K562 (cell line): ENCODE measurements at regions not wholly inside any gene's neighbourhood (a gene's known extent, or its start where the extent isn't known, plus 50 kb on each side); places are given as distances from the start of the nearest gene placed in this dataset.

ENCODE experiments used
- ATAC-seq: fragments of 200-7000 bp; cut with Tn5 transposase; 3 replicates; pipeline ENCODE4 v1.9.1; 2020; ENCODE audit warnings: moderate library complexity
- BruUV-seq: library from RNA; stranded (reverse); fragments of 400-500 nt; replicated peaks from 2 replicates; lab custom pipeline; 2021; lab: Mats Ljungman, UMichigan
- CTCF ChIA-PET: fragments of 300-600 bp; formaldehyde crosslinking; extraction: SDS; loops from one replicate; lab custom pipeline; 2021; ENCODE audit warnings: low intra/inter-chr PET ratio; lab: Yijun Ruan, JAX
- POLR2A ChIA-PET: fragments of 300-600, 350-650 bp; sonication (Branson Sonifier 250); formaldehyde crosslinking; extraction: SDS; loops from one replicate; lab custom pipeline; 2021; ENCODE audit warnings: antibody characterized with exemption, inconsistent platforms; lab: Yijun Ruan, JAX
- DNase-seq, 4 experiments: peaks; one replicate each; pipeline versions ENCODE4 v3.0.0 to v3.0.0-alpha.2; 2011 to 2018; ENCODE audit warnings: low spot score in 3 of 4, mixed read lengths in 3 of 4; ENCODE audit errors: extremely low read depth in 1 of 4
- FAIRE-seq: peaks from 2 replicates; lab custom pipeline; 2011; peaks lifted over from hg19 to GRCh38; lab: Jason Lieb, UNC
- H2AFZ ChIP-seq: 2 replicates; pipeline ENCODE4 v1.6.0; 2011; ENCODE audit warnings: low read depth, low read length, control low read depth, inconsistent platforms
- H3K27ac ChIP-seq: fragments of 200-600 bp; 3 replicates; pipeline ENCODE4 v1.8.0; 2011; ENCODE audit warnings: low read depth, mild to moderate bottlenecking, control low read depth, inconsistent platforms, low read length, moderate library complexity, mixed read lengths; ENCODE audit errors: extremely low read depth
- H3K27me3 ChIP-seq, 2 experiments: fragments of 300-600 bp in 1 of 2; 2 replicates in 1 of 2; 3 replicates in 1 of 2; pipeline versions ENCODE4 v1.6.0 to v1.8.0; 2011; ENCODE audit warnings: inconsistent platforms in 2 of 2, low read length in 2 of 2, mild to moderate bottlenecking in 1 of 2, mixed read lengths in 1 of 2, moderate library complexity in 1 of 2; ENCODE audit not compliant: control insufficient read depth in 2 of 2, insufficient read depth in 2 of 2
- H3K36me3 ChIP-seq: fragments of 300-600 bp; 3 replicates; pipeline ENCODE4 v1.8.0; 2011; ENCODE audit warnings: mild to moderate bottlenecking, low read length, inconsistent platforms; ENCODE audit not compliant: control insufficient read depth, insufficient read depth
- H3K4me1 ChIP-seq, 2 experiments: fragments of 200-600 bp in 1 of 2; replicated peaks in 1 of 2; 2 replicates in 1 of 2; 3 replicates in 1 of 2; pipeline versions ENCODE4 v1.5.1 to v1.8.0; 2011; ENCODE audit warnings: inconsistent platforms in 2 of 2, low read length in 2 of 2, mild to moderate bottlenecking in 1 of 2, mixed read lengths in 1 of 2, moderate library complexity in 1 of 2; ENCODE audit not compliant: control insufficient read depth in 2 of 2, insufficient read depth in 2 of 2
- H3K4me2 ChIP-seq: 2 replicates; pipeline ENCODE4 v1.6.1; 2011; ENCODE audit warnings: low read length, control low read depth, inconsistent platforms, mixed read lengths; ENCODE audit not compliant: insufficient read depth
- H3K4me3 ChIP-seq: fragments of 200-600 bp; sonication (generic), shearing (Covaris generic); 2 replicates; pipeline ENCODE4 v1.5.1; 2016; ENCODE audit warnings: control low read depth, inconsistent platforms
- H3K79me2 ChIP-seq: fragments of 200-600 bp; 3 replicates; pipeline ENCODE4 v1.8.0; 2011; ENCODE audit warnings: low read length, inconsistent platforms; ENCODE audit not compliant: control insufficient read depth, insufficient read depth
- H3K9ac ChIP-seq, 2 experiments: 2 replicates each; pipeline versions ENCODE4 v1.6.0 to v1.6.1; 2011; ENCODE audit warnings: low read depth in 2 of 2, low read length in 2 of 2, control low read depth in 1 of 2, inconsistent platforms in 1 of 2, mild to moderate bottlenecking in 1 of 2, mixed read lengths in 1 of 2; ENCODE audit not compliant: insufficient read depth in 1 of 2
- H3K9me1 ChIP-seq: one replicate; pipeline ENCODE4 v1.6.0; 2011; ENCODE audit warnings: inconsistent platforms, mild to moderate bottlenecking, low read length, moderate library complexity; ENCODE audit not compliant: control insufficient read depth, insufficient read depth
- H3K9me3 ChIP-seq: replicated peaks from 2 replicates; pipeline ENCODE4 v1.5.1; 2011; ENCODE audit warnings: low read depth, low read length, inconsistent platforms; ENCODE audit not compliant: control insufficient read depth, insufficient read depth
- H4K20me1 ChIP-seq: replicated peaks from 2 replicates; pipeline ENCODE4 v1.6.1; 2011; ENCODE audit warnings: low read length, inconsistent platforms, mixed read lengths; ENCODE audit not compliant: control insufficient read depth, insufficient read depth
- CBX5 ChIP-seq: IDR thresholded peaks from 2 replicates; pipeline ENCODE4 v1.6.1; 2014; ENCODE audit warnings: low read depth, borderline replicate concordance
- RREB1 ChIP-seq: fragments of 250-450 bp; sonication (Bioruptor Pico); IDR thresholded peaks from 2 replicates; pipeline ENCODE4 v1.4.0; 2020
- SMARCE1 ChIP-seq: fragments of 450-650 bp; IDR thresholded peaks from 2 replicates; pipeline ENCODE4 v1.7.1; 2016; ENCODE audit warnings: mild to moderate bottlenecking
- USF2 ChIP-seq: sonication (generic); formaldehyde crosslinking; IDR thresholded peaks from 2 replicates; pipeline ENCODE4 v1.5.0; 2020; ENCODE audit warnings: missing genetic modification reagents
- ZFP36 ChIP-seq: fragments of 150-350 bp; IDR thresholded peaks from 2 replicates; pipeline ENCODE4 v1.6.1; 2018; ENCODE audit warnings: low read length, low read depth; ENCODE audit not compliant: partially characterized antibody
- WGBS: fragments of 100-300 bp; shearing (Covaris generic); methylation state at CpG from one replicate; pipeline ENCODE4 v1.1.6; 2016; ENCODE audit warnings: low coverage, mixed read lengths; ENCODE audit not compliant: insufficient coverage; ENCODE audit errors: missing lambda C conversion rate; 5-methylcytosine and 5-hydroxymethylcytosine counted together
- in situ Hi-C: fragments of 300-500 bp; cut with MboI; formaldehyde crosslinking; loops from 4 replicates; pipeline ENCODE4 v1.15.0; 2018; ENCODE audit warnings: inconsistent platforms, mixed read lengths
- intact Hi-C: fragments of 100-400 bp; cut with micrococcal nuclease; formaldehyde crosslinking; loops from 2 replicates; pipeline ENCODE4 v1.14.2; 2022
- TF ChIP-seq, protein P1 (sequence below): fragments of 450-650 bp; IDR thresholded peaks from 2 replicates; pipeline ENCODE4 v1.6.1; 2016
- TF ChIP-seq, protein P2 (sequence below): fragments of 450-650 bp; IDR thresholded peaks from 2 replicates; pipeline ENCODE4 v1.6.1; 2017; ENCODE audit warnings: mild to moderate bottlenecking, moderate library complexity
- TF ChIP-seq, protein P3 (sequence below): fragments of 450-650 bp; formaldehyde crosslinking; IDR thresholded peaks from 2 replicates; pipeline ENCODE4 v1.4.0; 2020; ENCODE audit warnings: mild to moderate bottlenecking, mixed read lengths

- no peaks in the 10 kb centered on the region for H4K20me1 ChIP-seq
- ATAC-seq (no peak), FAIRE-seq (no peak), DNase-seq (no peak)
- CTCF ChIA-PET: no interaction called here
- no peaks in the 10 kb centered on the region for H3K4me1 ChIP-seq
- no peaks in the 10 kb centered on the region for H3K9me1 ChIP-seq
- H3K27ac ChIP-seq: no peak overlapping the region
- H3K9me3 ChIP-seq: no peaks in the 10 kb centered on the region
- intact Hi-C loops (no loop called here), in situ Hi-C loops (no loop called here)
- no peaks in the 10 kb centered on the region for H3K79me2 ChIP-seq
- H2AFZ ChIP-seq: no peak overlapping the region
- no peak overlapping the region for H3K9ac ChIP-seq
- 0% methylated on average over 6 of the region's 6 CpGs for WGBS
- no peak overlapping the region for H3K4me2 ChIP-seq
- H3K36me3 ChIP-seq: no peaks in the 10 kb centered on the region
- H3K27me3 ChIP-seq: peaks cover 0 to 7% of the 10 kb centered on the region in 2 experiments; a peak in 1 of 5 replicates
- H3K4me3 ChIP-seq: no peak overlapping the region
- POLR2A ChIA-PET: interaction anchor here (0.9 kb wide), 1 partner anchor 19 kb away, joined by 3 read pairs; no protein-coding TSS in a partner anchor
- no TSS peak for BruUV-seq
- TF ChIP-seq, protein P1, sequence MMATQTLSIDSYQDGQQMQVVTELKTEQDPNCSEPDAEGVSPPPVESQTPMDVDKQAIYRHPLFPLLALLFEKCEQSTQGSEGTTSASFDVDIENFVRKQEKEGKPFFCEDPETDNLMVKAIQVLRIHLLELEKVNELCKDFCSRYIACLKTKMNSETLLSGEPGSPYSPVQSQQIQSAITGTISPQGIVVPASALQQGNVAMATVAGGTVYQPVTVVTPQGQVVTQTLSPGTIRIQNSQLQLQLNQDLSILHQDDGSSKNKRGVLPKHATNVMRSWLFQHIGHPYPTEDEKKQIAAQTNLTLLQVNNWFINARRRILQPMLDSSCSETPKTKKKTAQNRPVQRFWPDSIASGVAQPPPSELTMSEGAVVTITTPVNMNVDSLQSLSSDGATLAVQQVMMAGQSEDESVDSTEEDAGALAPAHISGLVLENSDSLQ: peak; percentile 8; the same call in 1 of the 2 replicates
- TF ChIP-seq RREB1 (CRISPR knock-in tag): no peak
- TF ChIP-seq ZFP36: no peak
- TF ChIP-seq CBX5: no peak
- TF ChIP-seq USF2 (CRISPR knock-in tag): peak; percentile 59
- TF ChIP-seq, protein P2, sequence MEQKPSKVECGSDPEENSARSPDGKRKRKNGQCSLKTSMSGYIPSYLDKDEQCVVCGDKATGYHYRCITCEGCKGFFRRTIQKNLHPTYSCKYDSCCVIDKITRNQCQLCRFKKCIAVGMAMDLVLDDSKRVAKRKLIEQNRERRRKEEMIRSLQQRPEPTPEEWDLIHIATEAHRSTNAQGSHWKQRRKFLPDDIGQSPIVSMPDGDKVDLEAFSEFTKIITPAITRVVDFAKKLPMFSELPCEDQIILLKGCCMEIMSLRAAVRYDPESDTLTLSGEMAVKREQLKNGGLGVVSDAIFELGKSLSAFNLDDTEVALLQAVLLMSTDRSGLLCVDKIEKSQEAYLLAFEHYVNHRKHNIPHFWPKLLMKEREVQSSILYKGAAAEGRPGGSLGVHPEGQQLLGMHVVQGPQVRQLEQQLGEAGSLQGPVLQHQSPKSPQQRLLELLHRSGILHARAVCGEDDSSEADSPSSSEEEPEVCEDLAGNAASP: no peak
- TF ChIP-seq, protein P3, sequence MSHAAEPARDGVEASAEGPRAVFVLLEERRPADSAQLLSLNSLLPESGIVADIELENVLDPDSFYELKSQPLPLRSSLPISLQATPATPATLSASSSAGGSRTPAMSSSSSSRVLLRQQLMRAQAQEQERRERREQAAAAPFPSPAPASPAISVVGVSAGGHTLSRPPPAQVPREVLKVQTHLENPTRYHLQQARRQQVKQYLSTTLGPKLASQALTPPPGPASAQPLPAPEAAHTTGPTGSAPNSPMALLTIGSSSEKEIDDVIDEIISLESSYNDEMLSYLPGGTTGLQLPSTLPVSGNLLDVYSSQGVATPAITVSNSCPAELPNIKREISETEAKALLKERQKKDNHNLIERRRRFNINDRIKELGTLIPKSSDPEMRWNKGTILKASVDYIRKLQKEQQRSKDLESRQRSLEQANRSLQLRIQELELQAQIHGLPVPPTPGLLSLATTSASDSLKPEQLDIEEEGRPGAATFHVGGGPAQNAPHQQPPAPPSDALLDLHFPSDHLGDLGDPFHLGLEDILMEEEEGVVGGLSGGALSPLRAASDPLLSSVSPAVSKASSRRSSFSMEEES (CRISPR knock-in tag): peak; percentile 71
- TF ChIP-seq SMARCE1: no peak
Measured at GRCh38 chr2:45242161-45242741, 233.0 kb upstream of the SIX2 start.
